HEK293 (cell line): ENCODE measurements at regions not wholly inside any gene's neighbourhood (a gene's known extent, or its start where the extent isn't known, plus 50 kb on each side); places are given as distances from the start of the nearest gene placed in this dataset.

ENCODE experiments used
- CTCF ChIA-PET: fragments of 350-600 bp; formaldehyde crosslinking; extraction: SDS; loops from one replicate; lab custom pipeline; 2021; ENCODE audit warnings: antibody characterized with exemption; lab: Yijun Ruan, JAX
- POLR2A ChIA-PET: fragments of 300-600 bp; formaldehyde crosslinking; extraction: SDS; loops from one replicate; lab custom pipeline; 2020; ENCODE audit warnings: antibody characterized with exemption, inconsistent platforms; lab: Yijun Ruan, JAX
- H3K27ac ChIP-seq: fragments of 200-500 bp; sonication (Bioruptor generic); 2 replicates; pipeline ENCODE4 v1.5.1; 2014; ENCODE audit warnings: low read depth, low read length, control low read depth, inconsistent platforms; ENCODE audit errors: extremely low read depth
- H3K36me3 ChIP-seq, 2 experiments: fragments of 200-500 bp in 1 of 2; sonication (Bioruptor generic) in 1 of 2; 1 replicate in 1 of 2; 2 replicates in 1 of 2; pipeline ENCODE4 v1.5.1; 2014 to 2017; ENCODE audit warnings: inconsistent platforms in 2 of 2, low read length in 2 of 2; ENCODE audit not compliant: control insufficient read depth in 2 of 2, insufficient read depth in 1 of 2
- H3K4me1 ChIP-seq: fragments of 200-500 bp; sonication (Bioruptor generic); 2 replicates; pipeline ENCODE4 v1.5.1; 2014; ENCODE audit warnings: mild to moderate bottlenecking, low read length, inconsistent platforms; ENCODE audit not compliant: control insufficient read depth, insufficient read depth
- H3K4me3 ChIP-seq: 2 replicates; pipeline ENCODE4 v1.5.1; 2011; ENCODE audit warnings: low read depth, mild to moderate bottlenecking, control low read depth, low read length, moderate library complexity
- H3K9me3 ChIP-seq: fragments of 200-500 bp; sonication (Bioruptor generic); 2 replicates; pipeline ENCODE4 v1.5.1; 2014; ENCODE audit warnings: low read depth, low read length, inconsistent platforms; ENCODE audit not compliant: control insufficient read depth, insufficient read depth
- BCL11B ChIP-seq: fragments of 450-650 bp; formaldehyde crosslinking; IDR thresholded peaks from 2 replicates; pipeline ENCODE4 v1.5.1; 2016; ENCODE audit warnings: low read depth, missing biosample characterization, missing genetic modification characterization
- BCL6B ChIP-seq: fragments of 450-650 bp; formaldehyde crosslinking; IDR thresholded peaks from 2 replicates; pipeline ENCODE4 v1.5.1; 2017; ENCODE audit warnings: missing biosample characterization, missing genetic modification characterization
- GFI1B ChIP-seq: fragments of 450-650 bp; formaldehyde crosslinking; IDR thresholded peaks from 2 replicates; pipeline ENCODE4 v1.5.1; 2016; ENCODE audit warnings: missing biosample characterization, missing genetic modification characterization
- PRDM1 ChIP-seq: fragments of 450-650 bp; formaldehyde crosslinking; IDR thresholded peaks from 2 replicates; pipeline ENCODE4; 2016; ENCODE audit warnings: missing biosample characterization, missing genetic modification characterization
- PRDM6 ChIP-seq: fragments of 450-650 bp; formaldehyde crosslinking; IDR thresholded peaks from 2 replicates; pipeline ENCODE4 v1.5.1; 2017; ENCODE audit warnings: missing biosample characterization, missing genetic modification characterization
- TCF7L2 ChIP-seq: IDR thresholded peaks from 2 replicates; pipeline ENCODE4 v1.6.1; 2011; ENCODE audit warnings: low read depth, mild to moderate bottlenecking, inconsistent platforms, low read length, moderate library complexity, borderline replicate concordance
- ZBTB48 ChIP-seq: fragments of 450-650 bp; formaldehyde crosslinking; IDR thresholded peaks from 2 replicates; pipeline ENCODE4 v1.5.1; 2016; ENCODE audit warnings: missing biosample characterization, missing genetic modification characterization
- ZNF148 ChIP-seq: fragments of 450-650 bp; formaldehyde crosslinking; IDR thresholded peaks from 2 replicates; pipeline ENCODE4 v1.5.0; 2017; ENCODE audit warnings: missing biosample characterization, missing genetic modification characterization, borderline replicate concordance
- ZNF157 ChIP-seq: fragments of 450-650 bp; formaldehyde crosslinking; IDR thresholded peaks from 2 replicates; pipeline ENCODE4 v1.5.1; 2016; ENCODE audit warnings: missing biosample characterization, missing genetic modification characterization
- ZNF311 ChIP-seq: fragments of 450-650 bp; formaldehyde crosslinking; IDR thresholded peaks from 2 replicates; pipeline ENCODE4 v1.5.1; 2017; ENCODE audit warnings: missing biosample characterization, missing genetic modification characterization, borderline replicate concordance
- ZNF324 ChIP-seq: fragments of 450-650 bp; formaldehyde crosslinking; IDR thresholded peaks from 2 replicates; pipeline ENCODE4 v1.5.1; 2016; ENCODE audit warnings: missing biosample characterization, missing genetic modification characterization
- ZNF341 ChIP-seq: fragments of 450-650 bp; formaldehyde crosslinking; IDR thresholded peaks from 2 replicates; pipeline ENCODE4; 2016; ENCODE audit warnings: low read depth, missing biosample characterization, missing genetic modification characterization
- ZNF37A ChIP-seq: fragments of 450-650 bp; IDR thresholded peaks from 2 replicates; pipeline ENCODE4 v1.5.1; 2018; ENCODE audit warnings: missing biosample characterization, missing genetic modification characterization
- ZNF394 ChIP-seq: fragments of 450-650 bp; formaldehyde crosslinking; IDR thresholded peaks from 2 replicates; pipeline ENCODE4 v1.5.1; 2016; ENCODE audit warnings: missing biosample characterization, missing genetic modification characterization, mild to moderate bottlenecking, moderate library complexity, borderline replicate concordance
- ZNF449 ChIP-seq: fragments of 450-650 bp; formaldehyde crosslinking; IDR thresholded peaks from 2 replicates; pipeline ENCODE4 v1.5.1; 2017; ENCODE audit warnings: missing biosample characterization, mild to moderate bottlenecking, missing genetic modification characterization, moderate library complexity
- ZNF488 ChIP-seq: fragments of 450-650 bp; formaldehyde crosslinking; IDR thresholded peaks from 2 replicates; pipeline ENCODE4 v1.5.1; 2016; ENCODE audit warnings: missing biosample characterization, missing genetic modification characterization
- ZNF645 ChIP-seq: fragments of 450-650 bp; formaldehyde crosslinking; IDR thresholded peaks from 2 replicates; pipeline ENCODE4; 2016; ENCODE audit warnings: missing biosample characterization, missing genetic modification characterization
- ZNF670 ChIP-seq: fragments of 450-650 bp; formaldehyde crosslinking; IDR thresholded peaks from 2 replicates; pipeline ENCODE4 v1.5.1; 2016; ENCODE audit warnings: missing biosample characterization, missing genetic modification characterization, low read depth
- ZNF701 ChIP-seq: fragments of 450-650 bp; formaldehyde crosslinking; IDR thresholded peaks from 2 replicates; pipeline ENCODE4 v1.5.1; 2016; ENCODE audit warnings: missing biosample characterization, missing genetic modification characterization
- ZNF843 ChIP-seq: fragments of 450-650 bp; formaldehyde crosslinking; IDR thresholded peaks from 2 replicates; pipeline ENCODE4 v1.5.1; 2016; ENCODE audit warnings: missing biosample characterization, missing genetic modification characterization
- ZSCAN18 ChIP-seq: fragments of 450-650 bp; formaldehyde crosslinking; IDR thresholded peaks from 2 replicates; pipeline ENCODE4 v1.5.1; 2016; ENCODE audit warnings: missing biosample characterization, missing genetic modification characterization

GRCh38 chr10:3525832-3526449 is 259.1 kb downstream of the KLF6 start (continued):
- no peak for TF ChIP-seq ZNF670 (tag by site-specific recombination)
- TF ChIP-seq ZNF394: no peak

- no peak overlapping the region for H3K27ac ChIP-seq
- no peaks in the 10 kb centered on the region for H3K9me3 ChIP-seq
- no peaks in the 10 kb centered on the region for H3K36me3 ChIP-seq
- POLR2A ChIA-PET: no interaction called here
- CTCF ChIA-PET: interaction anchor here (0.6 to 1.3 kb wide), 3 partner anchors 11 to 441 kb away, joined by 3 read pairs; no protein-coding TSS in a partner anchor
- no peak overlapping the region for H3K4me3 ChIP-seq
- peaks cover 4% of the 10 kb centered on the region for H3K4me1 ChIP-seq
- TF ChIP-seq ZNF843: 0 out of 2 replicates have a peak, but pooled peaks have one; percentile 22
- no peak for TF ChIP-seq ZBTB48 (tag by site-specific recombination)
- peak; percentile 75 for TF ChIP-seq PRDM6
- no peak for TF ChIP-seq BCL11B
- no peak for TF ChIP-seq ZNF701 (tag by site-specific recombination)
- TF ChIP-seq ZNF324 (tag by site-specific recombination): no peak
- TF ChIP-seq GFI1B (tag by site-specific recombination): 0 out of 2 replicates have a peak, but pooled peaks have one; percentile 24
- TF ChIP-seq ZNF488: no peak
- no peak for TF ChIP-seq ZNF148 (tag by site-specific recombination)
- no peak for TF ChIP-seq PRDM1 (tag by site-specific recombination)
- no peak for TF ChIP-seq ZSCAN18
- TF ChIP-seq ZNF449: no peak
- TF ChIP-seq ZNF37A (tag by site-specific recombination): no peak
- peak; percentile 56; the same call in 1 of the 2 replicates for TF ChIP-seq BCL6B (tag by site-specific recombination)
- TF ChIP-seq ZNF311 (tag by site-specific recombination): no peak
- no peak for TF ChIP-seq ZNF645
- TF ChIP-seq ZNF341: no peak
- no peak for TF ChIP-seq TCF7L2
- TF ChIP-seq ZNF157 (tag by site-specific recombination): no peak
These were observed 260.7 kb downstream of the KLF6 start for GRCh38 chr10:3524086-3524960.
